HG02943 (cell line): ENCODE measurements at regions not wholly inside any gene's neighbourhood (a gene's known extent, or its start where the extent isn't known, plus 50 kb on each side); places are given as distances from the start of the nearest gene placed in this dataset.
A peak's percentile ranks its signal among the peaks of the same experiment; 100 is the strongest.

Experiments used
- ATAC-seq: cut with Tn5 transposase; IDR thresholded peaks from one replicate; pipeline ENCODE4 v1.9.1; 2021; ENCODE audit warnings: mild to moderate bottlenecking, low read depth, moderate library complexity; ENCODE audit not compliant: unreplicated experiment

GRCh38 chr4:143273160-143273917, 63.3 kb upstream of the GAB1 start:
- ATAC-seq = no peak

- no peak for ATAC-seq
These were observed 55.8 kb upstream of the GAB1 start for GRCh38 chr4:143280861-143281260.

- ATAC-seq = peak; percentile 78
These were observed 55.0 kb upstream of the GAB1 start for GRCh38 chr4:143281507-143282190.

GRCh38 chr4:143282211-143282707, 54.4 kb upstream of the GAB1 start:
- no peak for ATAC-seq

GRCh38 chr4:143285696-143286437, 50.8 kb upstream of the GAB1 start:
- ATAC-seq = no peak

- ATAC-seq = no peak
These were observed 49.7 kb upstream of the GAB1 start for GRCh38 chr4:143286701-143287571.
